SK-N-SH treated with all-trans-retinoic acid at 6 μM for 48 hours (cell line): ENCODE measurements at regions not wholly inside any gene's neighbourhood (a gene's known extent, or its start where the extent isn't known, plus 50 kb on each side); places are given as distances from the start of the nearest gene placed in this dataset.

Source experiments
- ATAC-seq: fragments of 200-7000 bp; cut with Tn5 transposase; 3 replicates; pipeline ENCODE4 v1.9.1; 2020; ENCODE audit warnings: mild to moderate bottlenecking, moderate library complexity
- ARNTL ChIP-seq: fragments of 450-650 bp; formaldehyde crosslinking; IDR thresholded peaks from 2 replicates; pipeline ENCODE4 v1.5.0; 2020; ENCODE audit warnings: low read depth, mild to moderate bottlenecking, moderate library complexity, borderline replicate concordance
- BACH2 ChIP-seq: fragments of 250-450 bp; sonication (Bioruptor Pico); IDR thresholded peaks from 2 replicates; pipeline ENCODE4 v1.9.0; 2021; ENCODE audit warnings: mild to moderate bottlenecking, borderline replicate concordance
- CREB5 ChIP-seq: fragments of 250-450 bp; sonication (Bioruptor Pico); IDR thresholded peaks from 2 replicates; pipeline ENCODE4 v1.5.1; 2020; ENCODE audit warnings: low read depth, mild to moderate bottlenecking, moderate library complexity
- GLIS3 ChIP-seq: fragments of 250-450 bp; sonication (Bioruptor Pico); IDR thresholded peaks from 2 replicates; pipeline ENCODE4 v1.5.0; 2020; ENCODE audit warnings: mild to moderate bottlenecking, moderate library complexity
- ISL1 ChIP-seq: fragments of 250-450 bp; sonication (Bioruptor Pico); IDR thresholded peaks from 2 replicates; pipeline ENCODE4 v2.1.2; 2022; ENCODE audit warnings: mild to moderate bottlenecking, moderate library complexity
- OSR1 ChIP-seq: fragments of 250-450 bp; sonication (Bioruptor Pico); IDR thresholded peaks from 2 replicates; pipeline ENCODE4 v1.8.0; 2022; ENCODE audit warnings: moderate library complexity, mild to moderate bottlenecking, inconsistent platforms
- PATZ1 ChIP-seq: fragments of 250-450 bp; sonication (Bioruptor Pico); IDR thresholded peaks from 2 replicates; pipeline ENCODE4 v1.8.0; 2020; ENCODE audit warnings: mild to moderate bottlenecking, moderate library complexity, borderline replicate concordance
- PPARA ChIP-seq: fragments of 250-450 bp; sonication (Bioruptor Pico); IDR thresholded peaks from 2 replicates; pipeline ENCODE4 v1.5.0; 2020; ENCODE audit warnings: mild to moderate bottlenecking, borderline replicate concordance
- RARB ChIP-seq: fragments of 250-450 bp; sonication (Bioruptor Pico); IDR thresholded peaks from 2 replicates; pipeline ENCODE4 v1.8.0; 2021; ENCODE audit warnings: mild to moderate bottlenecking, moderate library complexity
- SNAI2 ChIP-seq: fragments of 250-450 bp; sonication (Bioruptor Pico); IDR thresholded peaks from 2 replicates; pipeline ENCODE4 v1.5.0; 2020; ENCODE audit warnings: mild to moderate bottlenecking, moderate library complexity
- TOX ChIP-seq: fragments of 250-450 bp; sonication (Bioruptor Pico); IDR thresholded peaks from 2 replicates; pipeline ENCODE4 v1.8.0; 2021; ENCODE audit warnings: mild to moderate bottlenecking, moderate library complexity, borderline replicate concordance
- ZC3H10 ChIP-seq: fragments of 250-450 bp; sonication (Bioruptor Pico); IDR thresholded peaks from 2 replicates; pipeline ENCODE4 v1.5.1; 2021; ENCODE audit warnings: mild to moderate bottlenecking, moderate library complexity
- ZFP30 ChIP-seq: fragments of 450-650 bp; formaldehyde crosslinking; IDR thresholded peaks from 2 replicates; pipeline ENCODE4 v1.5.0; 2022; ENCODE audit warnings: mild to moderate bottlenecking, moderate library complexity
- ZNF565 ChIP-seq: fragments of 450-650 bp; formaldehyde crosslinking; conservative IDR thresholded peaks from 2 replicates; pipeline ENCODE4 v1.5.0; 2020; ENCODE audit warnings: low read depth, mild to moderate bottlenecking, moderate library complexity
- ZNF70 ChIP-seq: fragments of 450-650 bp; formaldehyde crosslinking; IDR thresholded peaks from 2 replicates; pipeline ENCODE4 v1.5.0; 2020; ENCODE audit warnings: mild to moderate bottlenecking, moderate library complexity
- ZNF8 ChIP-seq: fragments of 450-650 bp; formaldehyde crosslinking; IDR thresholded peaks from 2 replicates; pipeline ENCODE4 v1.5.0; 2020; ENCODE audit warnings: mild to moderate bottlenecking, moderate library complexity
- TF ChIP-seq, protein P1 (sequence below): fragments of 250-450 bp; sonication (Bioruptor Pico); IDR thresholded peaks from 2 replicates; pipeline ENCODE4 v1.5.0; 2020; ENCODE audit warnings: mild to moderate bottlenecking, moderate library complexity
- TF ChIP-seq, protein P2 (sequence below): fragments of 250-450 bp; sonication (Bioruptor Pico); IDR thresholded peaks from 2 replicates; pipeline ENCODE4 v1.5.1; 2021; ENCODE audit warnings: mild to moderate bottlenecking, moderate library complexity

GRCh38 chr18:41899535-41899934 is 55.5 kb upstream of the PIK3C3 start:
- ATAC-seq = no peak
- TF ChIP-seq ISL1 (CRISPR knock-in tag) = no peak
- no peak for TF ChIP-seq PPARA (CRISPR knock-in tag)
- TF ChIP-seq ARNTL (CRISPR knock-in tag) = no peak
- TF ChIP-seq PATZ1 = no peak

- no peak for ATAC-seq
- no peak for TF ChIP-seq ZFP30 (CRISPR knock-in tag)
- TF ChIP-seq, protein P1, sequence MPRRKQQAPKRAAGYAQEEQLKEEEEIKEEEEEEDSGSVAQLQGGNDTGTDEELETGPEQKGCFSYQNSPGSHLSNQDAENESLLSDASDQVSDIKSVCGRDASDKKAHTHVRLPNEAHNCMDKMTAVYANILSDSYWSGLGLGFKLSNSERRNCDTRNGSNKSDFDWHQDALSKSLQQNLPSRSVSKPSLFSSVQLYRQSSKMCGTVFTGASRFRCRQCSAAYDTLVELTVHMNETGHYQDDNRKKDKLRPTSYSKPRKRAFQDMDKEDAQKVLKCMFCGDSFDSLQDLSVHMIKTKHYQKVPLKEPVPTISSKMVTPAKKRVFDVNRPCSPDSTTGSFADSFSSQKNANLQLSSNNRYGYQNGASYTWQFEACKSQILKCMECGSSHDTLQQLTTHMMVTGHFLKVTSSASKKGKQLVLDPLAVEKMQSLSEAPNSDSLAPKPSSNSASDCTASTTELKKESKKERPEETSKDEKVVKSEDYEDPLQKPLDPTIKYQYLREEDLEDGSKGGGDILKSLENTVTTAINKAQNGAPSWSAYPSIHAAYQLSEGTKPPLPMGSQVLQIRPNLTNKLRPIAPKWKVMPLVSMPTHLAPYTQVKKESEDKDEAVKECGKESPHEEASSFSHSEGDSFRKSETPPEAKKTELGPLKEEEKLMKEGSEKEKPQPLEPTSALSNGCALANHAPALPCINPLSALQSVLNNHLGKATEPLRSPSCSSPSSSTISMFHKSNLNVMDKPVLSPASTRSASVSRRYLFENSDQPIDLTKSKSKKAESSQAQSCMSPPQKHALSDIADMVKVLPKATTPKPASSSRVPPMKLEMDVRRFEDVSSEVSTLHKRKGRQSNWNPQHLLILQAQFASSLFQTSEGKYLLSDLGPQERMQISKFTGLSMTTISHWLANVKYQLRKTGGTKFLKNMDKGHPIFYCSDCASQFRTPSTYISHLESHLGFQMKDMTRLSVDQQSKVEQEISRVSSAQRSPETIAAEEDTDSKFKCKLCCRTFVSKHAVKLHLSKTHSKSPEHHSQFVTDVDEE (CRISPR knock-in tag) = no peak
- TF ChIP-seq BACH2 (CRISPR knock-in tag) = no peak
- TF ChIP-seq CREB5 (CRISPR knock-in tag) = no peak
- TF ChIP-seq PATZ1 = no peak
- TF ChIP-seq TOX (CRISPR knock-in tag) = no peak
- no peak for TF ChIP-seq OSR1 (CRISPR knock-in tag)
- TF ChIP-seq RARB (CRISPR knock-in tag) = no peak
- no peak for TF ChIP-seq PPARA (CRISPR knock-in tag)
- TF ChIP-seq ZC3H10 (CRISPR knock-in tag) = no peak
- no peak for TF ChIP-seq GLIS3
- TF ChIP-seq ZNF70 (CRISPR knock-in tag) = no peak
Observed at GRCh38 chr18:41893432-41893831, 61.6 kb upstream of the PIK3C3 start.

DNA sequence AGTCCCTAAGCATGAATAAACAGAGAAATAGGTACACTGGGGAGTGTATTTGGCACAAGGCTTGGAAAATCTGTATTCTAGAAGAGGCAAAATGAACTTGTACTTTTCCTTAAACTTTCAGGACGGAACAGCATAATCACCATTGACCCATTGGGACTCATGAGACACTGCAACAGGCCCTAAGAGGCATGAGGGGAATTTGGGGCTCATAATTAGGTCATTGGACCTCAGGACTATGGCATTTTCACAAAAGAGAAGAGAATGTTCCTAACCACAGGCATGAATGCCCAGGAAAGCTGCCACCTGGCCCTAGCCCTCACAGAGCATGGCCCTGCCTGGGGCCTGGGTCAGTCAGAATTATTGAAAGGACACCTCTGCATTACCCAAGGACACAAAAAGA is 67.9 kb upstream of the PIK3C3 start:
- TF ChIP-seq, protein P2, sequence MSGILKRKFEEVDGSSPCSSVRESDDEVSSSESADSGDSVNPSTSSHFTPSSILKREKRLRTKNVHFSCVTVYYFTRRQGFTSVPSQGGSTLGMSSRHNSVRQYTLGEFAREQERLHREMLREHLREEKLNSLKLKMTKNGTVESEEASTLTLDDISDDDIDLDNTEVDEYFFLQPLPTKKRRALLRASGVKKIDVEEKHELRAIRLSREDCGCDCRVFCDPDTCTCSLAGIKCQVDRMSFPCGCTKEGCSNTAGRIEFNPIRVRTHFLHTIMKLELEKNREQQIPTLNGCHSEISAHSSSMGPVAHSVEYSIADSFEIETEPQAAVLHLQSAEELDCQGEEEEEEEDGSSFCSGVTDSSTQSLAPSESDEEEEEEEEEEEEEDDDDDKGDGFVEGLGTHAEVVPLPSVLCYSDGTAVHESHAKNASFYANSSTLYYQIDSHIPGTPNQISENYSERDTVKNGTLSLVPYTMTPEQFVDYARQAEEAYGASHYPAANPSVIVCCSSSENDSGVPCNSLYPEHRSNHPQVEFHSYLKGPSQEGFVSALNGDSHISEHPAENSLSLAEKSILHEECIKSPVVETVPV (CRISPR knock-in tag) = no peak
- TF ChIP-seq OSR1 (CRISPR knock-in tag) = no peak
- no peak for TF ChIP-seq BACH2 (CRISPR knock-in tag)
- no peak for TF ChIP-seq ISL1 (CRISPR knock-in tag)
- TF ChIP-seq ZFP30 (CRISPR knock-in tag) = no peak
- no peak for TF ChIP-seq ZNF8 (CRISPR knock-in tag)
- TF ChIP-seq, protein P1 (CRISPR knock-in tag) = no peak
- TF ChIP-seq ZNF565 (CRISPR knock-in tag) = no peak
- no peak for TF ChIP-seq CREB5 (CRISPR knock-in tag)
- no peak for TF ChIP-seq ZC3H10 (CRISPR knock-in tag)
- TF ChIP-seq PPARA (CRISPR knock-in tag) = no peak
- TF ChIP-seq RARB (CRISPR knock-in tag) = no peak
- no peak for TF ChIP-seq SNAI2 (CRISPR knock-in tag)
- no peak for ATAC-seq
